DND-41 (cell line): ENCODE measurements at regions not wholly inside any gene's neighbourhood (a gene's known extent, or its start where the extent isn't known, plus 50 kb on each side); places are given as distances from the start of the nearest gene placed in this dataset.
"Not testable (repeated sequence)": the region's sequence is repeated elsewhere in the genome, so short reads cannot be mapped to it uniquely, and the experiment has no call there.

ENCODE experiments used
- EZH2 ChIP-seq: IDR thresholded peaks from 3 replicates; pipeline ENCODE4 v1.6.1; 2012; ENCODE audit warnings: borderline replicate concordance, low read depth, mild to moderate bottlenecking, moderate library complexity, low read length, inconsistent platforms; ENCODE audit not compliant: severe bottlenecking
- TF ChIP-seq, protein P1 (sequence below): IDR thresholded peaks from 2 replicates; pipeline ENCODE4 v1.5.1; 2012; ENCODE audit warnings: borderline replicate concordance, low read length, moderate library complexity, mild to moderate bottlenecking; ENCODE audit not compliant: poor library complexity, severe bottlenecking; ENCODE audit errors: extremely low read depth

DNA sequence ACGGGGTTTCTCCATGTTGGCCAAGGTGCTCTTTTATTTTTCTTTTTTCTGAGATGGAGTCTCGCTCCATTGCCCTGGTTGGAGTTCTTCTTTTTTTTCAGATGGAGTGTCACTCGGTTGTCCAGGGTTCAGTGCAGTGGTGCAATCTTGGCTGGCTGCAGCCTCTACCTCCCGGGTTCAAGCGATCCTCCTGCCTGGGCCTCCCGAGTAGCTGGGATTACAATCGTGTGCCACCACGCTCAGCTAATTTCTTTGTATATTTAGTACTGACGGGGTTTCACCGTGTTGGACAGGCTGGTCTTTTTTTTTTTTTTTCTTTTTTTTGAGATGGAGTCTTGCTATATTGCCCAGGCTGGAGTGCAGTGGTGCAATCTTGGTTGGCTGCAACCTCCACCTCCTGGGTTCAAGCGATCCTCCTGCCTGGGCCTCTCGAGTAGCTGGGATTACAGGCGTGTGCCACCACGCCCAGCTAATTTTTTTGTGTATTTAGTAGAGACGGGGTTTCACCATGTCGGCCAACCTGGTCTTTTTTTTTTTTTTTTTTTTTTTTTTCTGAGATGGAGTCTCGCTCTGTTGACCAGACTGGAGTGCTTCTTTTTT is 2810.1 kb downstream of the RPIA start:
- TF ChIP-seq, protein P1, sequence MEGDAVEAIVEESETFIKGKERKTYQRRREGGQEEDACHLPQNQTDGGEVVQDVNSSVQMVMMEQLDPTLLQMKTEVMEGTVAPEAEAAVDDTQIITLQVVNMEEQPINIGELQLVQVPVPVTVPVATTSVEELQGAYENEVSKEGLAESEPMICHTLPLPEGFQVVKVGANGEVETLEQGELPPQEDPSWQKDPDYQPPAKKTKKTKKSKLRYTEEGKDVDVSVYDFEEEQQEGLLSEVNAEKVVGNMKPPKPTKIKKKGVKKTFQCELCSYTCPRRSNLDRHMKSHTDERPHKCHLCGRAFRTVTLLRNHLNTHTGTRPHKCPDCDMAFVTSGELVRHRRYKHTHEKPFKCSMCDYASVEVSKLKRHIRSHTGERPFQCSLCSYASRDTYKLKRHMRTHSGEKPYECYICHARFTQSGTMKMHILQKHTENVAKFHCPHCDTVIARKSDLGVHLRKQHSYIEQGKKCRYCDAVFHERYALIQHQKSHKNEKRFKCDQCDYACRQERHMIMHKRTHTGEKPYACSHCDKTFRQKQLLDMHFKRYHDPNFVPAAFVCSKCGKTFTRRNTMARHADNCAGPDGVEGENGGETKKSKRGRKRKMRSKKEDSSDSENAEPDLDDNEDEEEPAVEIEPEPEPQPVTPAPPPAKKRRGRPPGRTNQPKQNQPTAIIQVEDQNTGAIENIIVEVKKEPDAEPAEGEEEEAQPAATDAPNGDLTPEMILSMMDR = not testable (repeated sequence)
- TF ChIP-seq EZH2 = not testable (repeated sequence)
